D721Med (cell line): ENCODE measurements at regions not wholly inside any gene's neighbourhood (a gene's known extent, or its start where the extent isn't known, plus 50 kb on each side); places are given as distances from the start of the nearest gene placed in this dataset.

Experiments
- DNase-seq: peaks from one replicate; pipeline ENCODE4 v3.0.0; 2011; ENCODE audit warnings: low spot score; ENCODE audit not compliant: insufficient read length
- FAIRE-seq: peaks from 2 replicates; lab custom pipeline; 2011; peaks lifted over from hg19 to GRCh38; lab: Jason Lieb, UNC
- CTCF ChIP-seq: IDR thresholded peaks from 2 replicates; pipeline ENCODE4 v1.5.1; 2012; ENCODE audit warnings: mild to moderate bottlenecking, control low read depth; ENCODE audit not compliant: insufficient read depth; ENCODE audit errors: missing control alignments

DNA sequence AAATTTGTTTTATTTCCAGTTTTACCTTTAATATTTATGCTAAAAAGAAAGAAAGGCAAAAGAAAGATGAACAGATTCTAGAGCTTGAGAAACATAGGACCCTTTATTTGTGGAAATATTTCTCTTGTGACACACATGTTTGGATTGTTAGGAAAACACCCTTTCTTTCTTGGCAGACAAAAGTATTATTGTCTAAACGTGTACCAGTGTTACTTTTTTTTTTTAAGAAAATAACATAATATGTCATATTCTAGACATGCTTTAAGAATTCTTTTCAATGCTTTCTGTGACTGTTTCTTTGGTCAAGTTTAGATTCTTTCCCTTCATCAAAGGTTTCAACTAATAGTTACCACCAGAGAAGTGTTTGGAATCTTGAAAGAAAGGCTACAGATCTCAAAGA is 183.4 kb upstream of the CNR1 start:
- no peak for TF ChIP-seq CTCF
- FAIRE-seq (no peak), DNase-seq (no peak)

GRCh38 chr6:88342336-88342735 is 176.2 kb upstream of the CNR1 start:
- no peak for TF ChIP-seq CTCF
- DNase-seq (no peak), FAIRE-seq (no peak)

- TF ChIP-seq CTCF: no peak
- DNase-seq: no peak
- no peak for FAIRE-seq
Observed at GRCh38 chr6:88339761-88340160, 173.6 kb upstream of the CNR1 start.

GRCh38 chr6:88321306-88321705 is 155.2 kb upstream of the CNR1 start:
- no peak for FAIRE-seq
- TF ChIP-seq CTCF: no peak
- no peak for DNase-seq

- TF ChIP-seq CTCF: no peak
- FAIRE-seq (no peak), DNase-seq (no peak)
Observed at GRCh38 chr6:88311561-88311960, 145.4 kb upstream of the CNR1 start.

GRCh38 chr6:88304520-88304919 is 138.4 kb upstream of the CNR1 start:
- DNase-seq (no peak), FAIRE-seq (no peak)
- no peak for TF ChIP-seq CTCF

DNA sequence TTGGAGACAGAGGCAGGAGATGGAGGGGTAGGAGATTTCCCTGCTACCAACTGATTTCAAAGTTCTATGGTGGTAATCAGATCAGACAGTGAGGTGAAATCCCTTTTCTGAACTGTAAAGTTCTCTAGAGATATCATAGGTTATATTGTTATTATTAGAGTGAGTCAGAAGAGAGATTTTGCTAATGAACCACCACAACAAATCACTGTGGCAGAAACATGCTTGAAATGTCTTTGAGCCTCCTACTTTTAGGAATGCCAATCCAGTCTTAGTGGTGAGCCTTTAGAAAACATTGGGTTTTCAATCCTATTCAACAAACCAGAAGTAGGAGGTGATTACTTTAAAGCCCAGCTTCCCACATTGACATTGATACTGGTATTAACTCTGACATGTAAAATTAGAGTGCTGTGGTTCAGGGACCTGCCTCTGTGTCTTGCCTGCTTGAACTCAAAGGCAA is 136.7 kb upstream of the CNR1 start:
- DNase-seq: no peak
- TF ChIP-seq CTCF: no peak
- FAIRE-seq: no peak
